Endothelial cell of umbilical vein (primary cell): ENCODE measurements at regions not wholly inside any gene's neighbourhood (a gene's known extent, or its start where the extent isn't known, plus 50 kb on each side); places are given as distances from the start of the nearest gene placed in this dataset.
"Not testable (repeated sequence)": the region's sequence is repeated elsewhere in the genome, so short reads cannot be mapped to it uniquely, and the experiment has no call there.

Experiments used
- BruUV-seq: library from RNA; stranded (reverse); fragments of 400-500 nt; replicated peaks from 2 replicates; lab custom pipeline; 2021; lab: Mats Ljungman, UMichigan
- CTCF ChIA-PET: fragments of 300-600, 350-600 bp; sonication (Branson Sonifier 250); formaldehyde crosslinking; loops from one replicate; lab custom pipeline; 2021; ENCODE audit warnings: antibody characterized with exemption, inconsistent platforms; lab: Charles Lee
- POLR2A ChIA-PET: fragments of 300-600, 350-600 bp; sonication (Branson Sonifier 250); formaldehyde crosslinking; loops from one replicate; lab custom pipeline; 2021; ENCODE audit warnings: antibody characterized with exemption, inconsistent platforms; lab: Charles Lee
- DNase-seq: peaks from one replicate; pipeline ENCODE4 v3.0.0-alpha.2; 2011; ENCODE audit warnings: low read depth, low spot score
- FAIRE-seq: peaks from 2 replicates; lab custom pipeline; 2011; peaks lifted over from hg19 to GRCh38; lab: Jason Lieb, UNC
- H2AFZ ChIP-seq: 2 replicates; pipeline ENCODE4 v1.6.0; 2012; ENCODE audit warnings: low read depth, low read length, control low read depth, inconsistent platforms
- H3K27ac ChIP-seq: 2 replicates; pipeline ENCODE4 v1.5.1; 2011; ENCODE audit warnings: low read depth, mild to moderate bottlenecking, control low read depth, low read length, moderate library complexity; ENCODE audit not compliant: insufficient read depth
- H3K27me3 ChIP-seq, 2 experiments: 2 replicates each; pipeline versions ENCODE4 v1.6.0 to v1.6.1; 2011; ENCODE audit warnings: low read length in 2 of 2, mixed read lengths in 1 of 2; ENCODE audit not compliant: control insufficient read depth in 2 of 2, insufficient read depth in 2 of 2
- H3K36me3 ChIP-seq, 2 experiments: 2 replicates in 1 of 2; 3 replicates in 1 of 2; pipeline ENCODE4 v1.5.1; 2011; ENCODE audit warnings: low read length in 2 of 2, mild to moderate bottlenecking in 1 of 2, moderate library complexity in 1 of 2; ENCODE audit not compliant: control insufficient read depth in 2 of 2, insufficient read depth in 2 of 2; ENCODE audit errors: extremely low read depth in 1 of 2
- H3K4me1 ChIP-seq: 3 replicates; pipeline ENCODE4 v1.5.1; 2011; ENCODE audit warnings: mild to moderate bottlenecking, low read length; ENCODE audit not compliant: control insufficient read depth, insufficient read depth; ENCODE audit errors: extremely low read depth
- H3K4me2 ChIP-seq: 2 replicates; pipeline ENCODE4 v1.6.1; 2011; ENCODE audit warnings: low read length, control low read depth, mixed read lengths; ENCODE audit not compliant: insufficient read depth
- H3K4me3 ChIP-seq, 3 experiments: fragments of 200-600 bp in 1 of 3; sonication (generic), shearing (Covaris generic) in 1 of 3; replicated peaks in 1 of 3; 2 replicates each; pipeline ENCODE4 v1.5.1; 2011 to 2016; ENCODE audit warnings: control low read depth in 3 of 3, low read length in 3 of 3, mild to moderate bottlenecking in 2 of 3, inconsistent platforms in 1 of 3, low read depth in 1 of 3, moderate library complexity in 1 of 3; ENCODE audit not compliant: insufficient read depth in 1 of 3
- H3K79me2 ChIP-seq: 2 replicates; pipeline ENCODE4 v1.6.0; 2012; ENCODE audit warnings: low read length, inconsistent platforms; ENCODE audit not compliant: control insufficient read depth, insufficient read depth
- H3K9ac ChIP-seq: replicated peaks from 2 replicates; pipeline ENCODE3; 2011; ENCODE audit warnings: low read length, control low read depth; ENCODE audit not compliant: insufficient read depth; ENCODE audit errors: extremely low read depth
- H3K9me1 ChIP-seq: replicated peaks from 3 replicates; pipeline ENCODE4 v1.6.0; 2011; ENCODE audit warnings: mild to moderate bottlenecking, low read length; ENCODE audit not compliant: control insufficient read depth, insufficient read depth; ENCODE audit errors: extremely low read depth
- H3K9me3 ChIP-seq: replicated peaks from 2 replicates; pipeline ENCODE4 v1.5.1; 2012; ENCODE audit warnings: low read length, inconsistent platforms; ENCODE audit not compliant: control insufficient read depth, insufficient read depth
- H4K20me1 ChIP-seq: replicated peaks from 2 replicates; pipeline ENCODE3; 2011; ENCODE audit warnings: mild to moderate bottlenecking, low read length; ENCODE audit not compliant: control insufficient read depth, insufficient read depth; ENCODE audit errors: extremely low read depth
- EZH2 ChIP-seq: IDR thresholded peaks from 2 replicates; pipeline ENCODE4 v1.6.1; 2012; ENCODE audit warnings: borderline replicate concordance, low read depth, mild to moderate bottlenecking, moderate library complexity, low read length, inconsistent platforms; ENCODE audit not compliant: severe bottlenecking
- FOS ChIP-seq: IDR thresholded peaks from 2 replicates; pipeline ENCODE4 v1.6.1; 2011; ENCODE audit warnings: mild to moderate bottlenecking, low read length, moderate library complexity, borderline replicate concordance; ENCODE audit not compliant: insufficient read depth
- GATA2 ChIP-seq: IDR thresholded peaks from 2 replicates; pipeline ENCODE4 v1.7.0; 2011; ENCODE audit warnings: low read depth, mild to moderate bottlenecking, moderate library complexity, mixed read lengths, low read length; ENCODE audit not compliant: insufficient read length, insufficient read depth
- JUN ChIP-seq: IDR thresholded peaks from 2 replicates; pipeline ENCODE4 v1.6.1; 2011; ENCODE audit warnings: borderline replicate concordance, low read depth; ENCODE audit not compliant: insufficient read length, insufficient read depth
- MYC ChIP-seq: IDR thresholded peaks from one replicate; pipeline ENCODE4 v1.6.1; 2011; ENCODE audit warnings: mild to moderate bottlenecking, low read depth, low read length
- POLR2A ChIP-seq: IDR thresholded peaks from 2 replicates; pipeline ENCODE4 v1.6.1; 2012; ENCODE audit warnings: low read depth, mild to moderate bottlenecking, control low read depth, low read length
- POLR2AphosphoS5 ChIP-seq: IDR thresholded peaks from 2 replicates; pipeline ENCODE4 v1.6.1; 2012; ENCODE audit warnings: low read depth, mild to moderate bottlenecking, control low read depth, low read length, moderate library complexity; ENCODE audit not compliant: insufficient read depth
- dilution Hi-C: fragments of 300-500 bp; cut with MboI; formaldehyde crosslinking; loops from one replicate; pipeline ENCODE4 v1.15.0; 2019; ENCODE audit warnings: low sequenced_read_pairs; ENCODE audit not compliant: extremely low pct_ligation_motif_present
- intact Hi-C: fragments of 100-400 bp; cut with micrococcal nuclease; formaldehyde crosslinking; loops from one replicate; pipeline ENCODE4 v1.10.0; 2022
- TF ChIP-seq, protein P1 (sequence below): IDR thresholded peaks from 2 replicates; pipeline ENCODE4 v1.6.1; 2011; ENCODE audit not compliant: insufficient read depth, insufficient read length
- TF ChIP-seq, protein P2 (sequence below), 2 donors: IDR thresholded peaks; 1 replicate in 1 of 2; 2 replicates in 1 of 2; pipeline ENCODE4 v1.5.1; 2011; ENCODE audit warnings: low read length in 2 of 2, mild to moderate bottlenecking in 2 of 2, moderate library complexity in 2 of 2, control low read depth in 1 of 2, inconsistent platforms in 1 of 2, low read depth in 1 of 2; ENCODE audit not compliant: insufficient read depth in 1 of 2; ENCODE audit errors: extremely low read depth in 1 of 2

DNA sequence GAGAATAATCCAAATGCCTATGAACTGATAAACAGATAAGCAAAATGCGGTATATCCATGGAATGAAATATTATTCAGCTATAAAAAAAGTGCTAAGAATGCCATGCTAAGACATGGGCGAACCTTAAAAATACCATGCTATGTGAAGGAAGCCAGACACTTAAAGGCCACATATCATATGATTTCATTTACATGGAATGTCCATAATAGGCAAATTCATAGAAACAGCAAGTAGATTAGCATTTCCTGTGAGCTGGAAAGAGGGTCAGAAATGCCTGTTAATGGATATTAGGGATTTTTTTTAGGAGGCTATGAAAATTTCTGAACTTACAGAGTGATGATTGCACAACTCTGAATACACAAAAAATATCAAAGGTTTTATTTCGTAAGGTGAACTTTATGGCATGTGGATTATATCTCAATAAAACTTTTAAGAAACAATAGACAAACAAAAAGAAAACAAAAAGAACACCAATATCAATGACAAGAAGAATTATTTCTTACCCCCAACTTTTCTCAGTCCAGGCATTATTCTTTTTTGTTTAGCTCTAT is 1207.7 kb downstream of the SUCLG1 start:
- Histone ChIP-seq H3K79me2 (no peaks in the 10 kb centered on the region), H2AFZ (no peak overlapping the region), H3K27ac (no peak overlapping the region), H3K4me2 (no peak overlapping the region), H3K9me3 (no peaks in the 10 kb centered on the region), H3K4me3 (no peak overlapping the region), H3K4me1 (no peaks in the 10 kb centered on the region), H3K9ac (no peak overlapping the region), H3K36me3 (no peaks in the 10 kb centered on the region), H4K20me1 (no peaks in the 10 kb centered on the region), H3K9me1 (no peaks in the 10 kb centered on the region), H3K27me3 (no peaks in the 10 kb centered on the region)
- ChIA-PET CTCF (interaction anchor here (0.5 to 1.1 kb wide), 2 partner anchors 17 to 22 kb away, joined by 3 read pairs; no protein-coding TSS in a partner anchor), POLR2A (no interaction called here)
- dilution Hi-C loops: no loop called here
- intact Hi-C loops: no loop called here
- no peak for FAIRE-seq
- DNase-seq: no peak
- TF ChIP-seq, protein P1, sequence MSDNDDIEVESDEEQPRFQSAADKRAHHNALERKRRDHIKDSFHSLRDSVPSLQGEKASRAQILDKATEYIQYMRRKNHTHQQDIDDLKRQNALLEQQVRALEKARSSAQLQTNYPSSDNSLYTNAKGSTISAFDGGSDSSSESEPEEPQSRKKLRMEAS: no peak
- TF ChIP-seq JUN (no peak), POLR2A (no peak), MYC (no peak), POLR2AphosphoS5 (no peak), FOS (no peak), EZH2 (no peak), GATA2 (no peak)
- TF ChIP-seq, protein P2, sequence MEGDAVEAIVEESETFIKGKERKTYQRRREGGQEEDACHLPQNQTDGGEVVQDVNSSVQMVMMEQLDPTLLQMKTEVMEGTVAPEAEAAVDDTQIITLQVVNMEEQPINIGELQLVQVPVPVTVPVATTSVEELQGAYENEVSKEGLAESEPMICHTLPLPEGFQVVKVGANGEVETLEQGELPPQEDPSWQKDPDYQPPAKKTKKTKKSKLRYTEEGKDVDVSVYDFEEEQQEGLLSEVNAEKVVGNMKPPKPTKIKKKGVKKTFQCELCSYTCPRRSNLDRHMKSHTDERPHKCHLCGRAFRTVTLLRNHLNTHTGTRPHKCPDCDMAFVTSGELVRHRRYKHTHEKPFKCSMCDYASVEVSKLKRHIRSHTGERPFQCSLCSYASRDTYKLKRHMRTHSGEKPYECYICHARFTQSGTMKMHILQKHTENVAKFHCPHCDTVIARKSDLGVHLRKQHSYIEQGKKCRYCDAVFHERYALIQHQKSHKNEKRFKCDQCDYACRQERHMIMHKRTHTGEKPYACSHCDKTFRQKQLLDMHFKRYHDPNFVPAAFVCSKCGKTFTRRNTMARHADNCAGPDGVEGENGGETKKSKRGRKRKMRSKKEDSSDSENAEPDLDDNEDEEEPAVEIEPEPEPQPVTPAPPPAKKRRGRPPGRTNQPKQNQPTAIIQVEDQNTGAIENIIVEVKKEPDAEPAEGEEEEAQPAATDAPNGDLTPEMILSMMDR (IDR thresholded peaks at IDR 0.05; ENCODE audit: extremely low read depth in 1 of 2, insufficient read depth in 1 of 2, low read depth in 1 of 2, low read length in 2 of 2): no peak
- no TSS peak for BruUV-seq

DNA sequence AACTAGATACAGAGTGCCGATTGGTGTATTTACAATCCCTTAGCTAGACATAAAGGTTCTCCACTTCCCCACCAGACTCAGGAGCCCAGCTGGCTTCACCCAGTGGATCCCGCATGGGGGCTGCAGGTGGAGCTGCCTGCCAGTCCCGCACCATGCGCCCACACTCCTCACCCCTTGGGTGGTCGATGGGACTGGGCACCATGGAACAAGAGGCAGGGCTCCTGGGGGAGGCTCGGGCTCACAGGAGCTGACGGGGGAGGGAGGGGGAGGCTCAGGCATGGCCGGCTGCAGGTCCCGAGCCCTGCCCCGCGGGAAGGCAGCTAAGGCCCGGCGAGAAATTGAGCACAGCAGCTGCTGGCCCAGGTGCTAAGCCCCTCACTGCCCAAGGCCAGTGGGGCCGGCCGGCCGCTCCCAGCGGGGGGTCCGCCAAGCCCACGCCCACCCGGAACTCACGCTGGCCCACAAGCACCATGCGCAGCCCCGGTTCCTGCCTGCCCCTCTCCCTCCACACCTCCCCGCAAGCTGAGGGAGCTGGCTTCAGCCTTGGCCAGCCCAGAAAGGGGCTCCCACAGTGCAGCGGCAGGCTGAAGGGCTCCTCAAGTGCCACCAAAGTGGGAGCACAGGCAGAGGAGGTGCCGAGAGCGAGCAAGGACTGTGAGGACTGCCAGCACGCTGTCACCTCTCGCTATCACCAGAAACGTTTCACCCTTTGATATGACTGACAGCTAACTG is 1213.1 kb downstream of the SUCLG1 start:
- intact Hi-C loops, POLR2A ChIA-PET, H3K27me3 ChIP-seq, H3K79me2 ChIP-seq, H3K4me2 ChIP-seq, DNase-seq, H3K9ac ChIP-seq, H3K36me3 ChIP-seq, H3K9me3 ChIP-seq, H3K4me3 ChIP-seq, BruUV-seq, H3K4me1 ChIP-seq, dilution Hi-C loops, H3K27ac ChIP-seq, H2AFZ ChIP-seq, H3K9me1 ChIP-seq, FAIRE-seq, H4K20me1 ChIP-seq: not testable (repeated sequence)
- CTCF ChIA-PET: interaction anchor here (0.6 kb wide), 1 partner anchor 787 kb away, joined by 3 read pairs; no protein-coding TSS in a partner anchor
